Cardiac fibroblast (primary cell): ENCODE measurements at regions not wholly inside any gene's neighbourhood (a gene's known extent, or its start where the extent isn't known, plus 50 kb on each side); places are given as distances from the start of the nearest gene placed in this dataset.
A peak's percentile ranks its signal among the peaks of the same experiment; 100 is the strongest.
"Not testable (repeated sequence)": the region's sequence is repeated elsewhere in the genome, so short reads cannot be mapped to it uniquely, and the experiment has no call there.

Experiments
- DNase-seq, 2 donors: peaks; one replicate each; pipeline versions ENCODE4 v3.0.0 to v3.0.0-alpha.2; 2010; ENCODE audit warnings: low read depth in 2 of 2
- H3K4me3 ChIP-seq, 2 donors: replicated peaks in 1 of 2; 1 replicate in 1 of 2; 2 replicates in 1 of 2; pipeline ENCODE4 v1.5.1; 2011; ENCODE audit warnings: low read depth in 2 of 2, low read length in 2 of 2, mild to moderate bottlenecking in 2 of 2, moderate library complexity in 1 of 2
- TF ChIP-seq, protein P1 (sequence below): IDR thresholded peaks from one replicate; pipeline ENCODE4 v1.5.1; 2011; ENCODE audit warnings: low read depth, mild to moderate bottlenecking, low read length, inconsistent platforms

DNA sequence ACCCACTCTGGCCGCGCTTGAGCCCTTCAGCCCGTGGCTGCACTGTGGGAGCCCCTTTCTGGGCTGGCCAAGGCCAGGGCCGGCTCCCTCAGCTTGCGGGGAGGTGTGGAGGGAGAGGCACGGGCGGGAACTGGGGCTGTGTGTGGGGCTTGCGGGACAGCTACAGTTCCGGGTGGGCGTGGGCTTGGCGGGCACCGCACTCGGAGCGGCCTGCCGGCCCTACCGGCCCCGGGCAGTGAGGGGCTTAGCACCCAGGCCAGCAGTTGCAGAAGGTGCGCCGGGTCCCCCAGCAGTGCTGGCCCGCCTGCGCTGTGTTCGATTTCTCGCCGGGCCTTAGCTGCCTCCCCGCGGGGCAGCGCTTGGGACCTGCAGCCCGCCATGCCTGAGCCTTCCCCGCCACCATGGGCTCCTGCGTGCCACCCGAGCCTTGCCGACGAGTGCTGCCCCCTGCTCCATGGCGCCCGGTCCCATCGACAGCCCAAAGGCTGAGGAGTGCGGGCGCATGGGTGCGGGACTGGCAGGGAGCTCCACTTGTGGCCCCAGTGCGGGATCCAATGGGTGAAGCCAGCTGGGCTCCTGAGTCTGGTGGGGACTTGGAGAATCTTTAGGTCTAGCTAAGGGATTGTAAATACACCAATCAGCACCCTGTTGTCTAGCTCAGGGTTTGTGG, 173.7 kb upstream of the FIGN start:
- no peak overlapping the region for H3K4me3 ChIP-seq
- TF ChIP-seq, protein P1, sequence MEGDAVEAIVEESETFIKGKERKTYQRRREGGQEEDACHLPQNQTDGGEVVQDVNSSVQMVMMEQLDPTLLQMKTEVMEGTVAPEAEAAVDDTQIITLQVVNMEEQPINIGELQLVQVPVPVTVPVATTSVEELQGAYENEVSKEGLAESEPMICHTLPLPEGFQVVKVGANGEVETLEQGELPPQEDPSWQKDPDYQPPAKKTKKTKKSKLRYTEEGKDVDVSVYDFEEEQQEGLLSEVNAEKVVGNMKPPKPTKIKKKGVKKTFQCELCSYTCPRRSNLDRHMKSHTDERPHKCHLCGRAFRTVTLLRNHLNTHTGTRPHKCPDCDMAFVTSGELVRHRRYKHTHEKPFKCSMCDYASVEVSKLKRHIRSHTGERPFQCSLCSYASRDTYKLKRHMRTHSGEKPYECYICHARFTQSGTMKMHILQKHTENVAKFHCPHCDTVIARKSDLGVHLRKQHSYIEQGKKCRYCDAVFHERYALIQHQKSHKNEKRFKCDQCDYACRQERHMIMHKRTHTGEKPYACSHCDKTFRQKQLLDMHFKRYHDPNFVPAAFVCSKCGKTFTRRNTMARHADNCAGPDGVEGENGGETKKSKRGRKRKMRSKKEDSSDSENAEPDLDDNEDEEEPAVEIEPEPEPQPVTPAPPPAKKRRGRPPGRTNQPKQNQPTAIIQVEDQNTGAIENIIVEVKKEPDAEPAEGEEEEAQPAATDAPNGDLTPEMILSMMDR: no peak
- DNase-seq: no peak

DNA sequence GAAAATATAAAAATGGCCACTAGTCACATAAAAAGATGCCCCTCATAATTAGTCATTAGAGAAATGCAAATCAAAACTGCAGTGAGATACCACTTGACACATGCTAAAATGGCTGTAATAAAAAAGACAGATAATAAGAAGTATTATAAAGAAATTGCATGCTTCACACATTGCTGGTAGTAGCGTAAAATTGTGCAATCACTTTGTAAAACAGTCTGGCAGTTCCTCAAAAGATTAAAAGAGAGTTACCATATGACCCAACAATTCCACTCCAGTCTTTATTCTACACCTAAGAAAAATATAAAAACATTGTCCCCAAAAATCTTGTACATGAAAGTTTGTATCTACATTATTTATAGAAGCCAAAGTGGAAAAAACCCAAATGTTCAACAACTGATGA, 170.6 kb upstream of the FIGN start:
- DNase-seq: peak in 1 of 2 donors; percentile 2
- TF ChIP-seq, protein P1: no peak
- no peak overlapping the region for H3K4me3 ChIP-seq

DNA sequence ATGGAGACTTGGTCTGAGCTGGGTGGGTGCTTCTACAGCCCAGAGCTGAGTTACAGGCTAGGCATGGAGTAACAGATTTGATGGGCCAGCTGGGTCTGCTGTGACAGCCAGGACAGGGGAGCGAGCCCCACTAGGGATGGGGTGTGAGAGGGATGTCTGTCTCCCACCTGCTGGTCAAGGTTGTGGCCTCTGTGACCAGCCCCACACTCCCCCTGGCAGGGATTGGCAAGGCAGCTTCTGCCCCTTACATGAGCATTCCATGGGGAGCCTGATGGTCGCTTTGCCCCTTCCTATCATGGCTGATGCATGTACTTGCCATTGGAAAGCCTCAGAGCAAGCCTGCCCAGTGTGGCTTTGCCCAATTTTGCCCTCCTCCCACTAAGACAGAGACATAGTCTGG, 162.0 kb upstream of the FIGN start:
- TF ChIP-seq, protein P1: no peak
- no peak overlapping the region for H3K4me3 ChIP-seq
- no peak for DNase-seq

DNA sequence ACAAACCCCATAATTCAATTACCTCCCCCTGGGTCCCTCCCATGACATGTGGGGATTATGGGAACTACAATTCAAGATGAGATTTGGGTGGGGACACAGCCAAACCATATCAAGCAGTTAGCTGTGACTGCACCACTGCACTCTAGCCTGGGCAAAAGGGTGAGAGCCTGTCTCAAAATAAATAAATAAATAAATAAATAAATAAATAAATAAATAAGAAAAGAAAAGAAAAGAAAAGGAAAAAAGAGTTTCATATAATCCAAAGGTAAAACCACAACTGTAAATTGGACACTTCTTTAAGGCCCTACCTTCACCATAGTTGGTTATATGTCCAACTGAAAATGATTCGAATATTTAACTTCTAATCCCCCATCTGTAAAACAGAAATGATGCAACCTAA, 157.6 kb upstream of the FIGN start:
- H3K4me3 ChIP-seq, DNase-seq: not testable (repeated sequence)

DNA sequence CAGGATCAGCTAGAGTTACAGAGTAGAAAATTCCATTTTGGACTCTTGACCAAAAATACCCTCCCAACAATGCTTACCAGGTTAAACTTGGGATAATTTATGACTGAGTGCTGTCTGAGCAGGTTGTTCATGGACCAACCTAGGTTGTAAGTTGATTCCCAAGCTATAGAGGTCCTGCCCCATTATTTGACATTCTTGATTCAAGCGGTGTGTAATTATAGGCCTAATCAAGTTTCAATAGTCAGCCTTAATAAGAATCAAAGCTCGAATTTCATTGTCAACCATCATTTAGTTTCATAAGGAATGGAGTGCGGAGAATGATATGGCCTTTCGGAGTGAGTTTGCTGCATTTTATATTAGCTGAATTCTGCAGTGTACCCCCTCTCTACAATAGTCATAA, 152.8 kb upstream of the FIGN start:
- H3K4me3 ChIP-seq: no peak overlapping the region
- TF ChIP-seq, protein P1: no peak

DNA sequence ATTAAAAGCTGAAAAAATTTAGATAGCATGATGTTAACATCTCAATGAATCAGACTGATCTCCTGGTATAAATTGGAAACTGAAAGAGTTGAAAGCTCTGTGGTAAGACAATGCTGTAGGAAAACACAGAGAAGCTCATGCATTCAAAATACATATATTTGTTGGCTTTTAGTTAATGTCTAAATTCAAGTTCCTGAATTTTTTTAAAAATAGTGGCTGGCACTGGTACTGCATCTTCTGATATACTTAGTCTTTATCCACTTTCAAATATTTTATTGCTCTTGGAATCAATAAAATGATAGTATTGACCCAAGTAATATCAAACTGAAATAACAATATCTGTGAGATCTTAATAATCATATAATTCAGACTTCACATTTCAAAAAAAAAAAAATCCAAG, 151.4 kb upstream of the FIGN start:
- DNase-seq: no peak
- TF ChIP-seq, protein P1: peak; percentile 43
- H3K4me3 ChIP-seq: no peak overlapping the region

More for the DNA sequence above, 152.8 kb upstream of the FIGN start:
- DNase-seq: no peak

DNA sequence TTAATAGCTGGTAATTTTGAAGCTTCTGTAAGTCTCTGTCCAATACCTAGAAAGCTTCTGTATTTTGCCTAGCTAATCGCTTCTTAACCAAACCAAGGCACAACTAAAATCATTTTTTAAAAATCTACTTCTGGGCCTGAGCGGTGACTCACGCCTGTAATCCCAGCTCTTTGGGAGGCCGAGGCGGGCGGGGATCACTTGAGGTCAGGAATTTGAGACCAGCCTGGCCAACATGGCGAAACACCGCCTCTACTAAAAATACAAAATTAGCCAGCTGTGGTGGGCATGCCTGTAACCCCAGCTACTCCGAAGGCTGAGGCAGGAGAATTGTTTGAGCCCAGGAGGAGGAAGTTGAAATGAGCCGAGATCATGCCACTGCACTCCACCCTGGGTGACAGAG, 148.6 kb upstream of the FIGN start:
- TF ChIP-seq, protein P1: no peak
- DNase-seq: no peak

More for the DNA sequence above, 148.6 kb upstream of the FIGN start:
- H3K4me3 ChIP-seq: no peak overlapping the region
